SIG-M5 treated with dmso at 0.1 percent for 504 hours (cell line): ENCODE measurements at regions not wholly inside any gene's neighbourhood (a gene's known extent, or its start where the extent isn't known, plus 50 kb on each side); places are given as distances from the start of the nearest gene placed in this dataset.

Source experiments
- DNase-seq: peaks from one replicate; lab custom pipeline; 2025; ENCODE audit not compliant: unreplicated experiment; lab: John Stamatoyannopoulos, UW

DNA sequence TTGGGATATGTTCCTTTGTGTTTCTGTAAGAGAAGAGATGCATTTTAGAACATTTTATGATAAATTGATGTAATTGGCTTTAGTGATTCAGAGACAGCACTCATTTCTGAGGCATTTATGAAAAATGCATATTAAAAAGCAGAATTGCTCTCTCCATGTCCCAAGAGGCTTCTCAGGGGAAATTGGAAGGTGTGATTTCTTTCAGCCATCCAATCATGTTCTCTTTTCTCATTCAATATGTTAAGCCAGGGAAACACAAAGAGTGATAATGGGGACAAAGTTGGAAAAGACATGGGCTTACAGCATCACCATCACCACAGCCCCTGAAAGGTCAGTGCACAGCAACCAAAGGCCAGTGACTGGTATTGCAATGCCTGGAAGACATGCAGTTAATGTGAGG lies 129.9 kb upstream of the COL1A2 start:
- DNase-seq: no peak

- DNase-seq: no peak
Observed at GRCh38 chr7:94265456-94265855, 129.2 kb upstream of the COL1A2 start.

- DNase-seq: no peak
Observed at GRCh38 chr7:94266238-94266644, 128.5 kb upstream of the COL1A2 start.

DNA sequence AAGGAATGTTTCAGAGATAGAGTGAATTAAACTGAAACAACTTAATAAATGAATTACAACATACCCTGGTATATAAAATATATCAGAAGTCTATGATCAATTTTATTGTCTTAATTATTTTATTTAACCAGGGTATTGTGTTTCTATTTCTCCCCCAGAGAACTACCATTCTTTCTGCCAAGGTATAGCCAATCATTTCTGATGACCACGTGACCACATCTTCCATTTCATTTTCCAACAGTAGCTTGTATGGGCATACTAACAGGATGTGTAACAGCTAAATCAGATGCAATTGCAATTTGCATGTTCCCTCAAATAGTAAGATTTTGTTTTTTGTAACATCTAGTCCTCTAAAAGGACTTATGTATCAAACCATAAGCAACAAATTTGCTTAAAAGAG lies 123.9 kb upstream of the COL1A2 start:
- DNase-seq: no peak

- DNase-seq: no peak
Observed at GRCh38 chr7:94272821-94273583, 121.7 kb upstream of the COL1A2 start.

DNA sequence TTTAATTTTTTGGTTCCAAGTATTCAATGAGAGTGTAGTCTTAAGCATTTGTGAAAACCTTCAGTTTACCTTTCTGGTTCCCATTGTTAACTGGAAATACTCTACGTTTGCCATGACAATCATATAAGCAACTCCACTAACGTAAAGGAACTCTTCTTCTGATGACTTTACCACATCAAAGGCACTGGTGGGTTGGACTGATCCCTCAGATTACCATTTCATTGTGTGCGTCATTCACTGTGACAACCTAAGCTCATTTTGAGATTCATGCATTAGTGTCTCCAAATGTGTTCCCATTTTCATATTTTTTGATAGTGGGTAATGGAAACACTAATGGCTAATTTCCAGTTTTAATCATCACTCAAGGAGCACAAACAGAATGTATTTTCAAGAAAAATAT lies 119.9 kb upstream of the COL1A2 start:
- DNase-seq: no peak

DNA sequence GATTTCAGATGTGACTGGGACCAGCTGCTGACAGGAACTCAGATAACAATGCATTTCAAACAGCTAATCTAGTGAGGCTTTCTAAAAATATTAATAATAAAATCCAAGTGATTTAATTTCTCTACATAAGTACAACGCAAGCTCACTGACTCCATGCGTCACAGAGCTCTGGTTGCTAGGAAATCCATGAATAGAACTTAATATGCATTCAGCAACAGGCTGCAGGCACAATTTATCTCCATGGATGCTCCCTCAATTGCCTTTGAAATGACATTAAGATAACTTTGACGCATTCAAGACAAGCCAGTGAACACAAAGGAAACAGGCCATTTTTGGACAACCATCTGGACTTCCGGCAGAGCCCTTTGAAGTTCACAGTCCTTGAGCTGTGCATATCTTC lies 118.7 kb upstream of the COL1A2 start:
- DNase-seq: no peak

- DNase-seq: peak; percentile 10
Observed at GRCh38 chr7:94276795-94277194, 117.9 kb upstream of the COL1A2 start.

DNA sequence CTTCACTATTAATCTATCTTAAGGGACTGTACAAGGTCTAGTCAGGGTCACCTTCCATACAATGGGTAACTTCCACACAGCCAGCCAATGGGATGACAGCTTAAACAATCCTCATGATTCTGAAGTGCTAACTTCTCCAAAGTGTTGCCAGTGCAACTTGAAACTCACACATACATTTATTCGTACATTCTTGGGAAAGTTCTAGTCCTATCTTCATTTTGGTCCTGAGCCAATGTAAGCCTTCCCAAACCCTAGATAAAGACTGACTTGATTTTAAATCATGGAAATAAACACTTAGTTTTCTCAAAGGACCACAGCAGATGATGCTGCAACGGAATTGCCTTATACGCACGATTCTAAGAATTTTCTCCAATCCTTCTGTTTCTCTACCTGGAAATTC lies 117.5 kb upstream of the COL1A2 start:
- DNase-seq: no peak

GRCh38 chr7:94280851-94281250 lies 113.8 kb upstream of the COL1A2 start:
- no peak for DNase-seq

- no peak for DNase-seq
Observed at GRCh38 chr7:94284104-94284503, 110.6 kb upstream of the COL1A2 start.

- DNase-seq: no peak
Observed at GRCh38 chr7:94286111-94286510, 108.6 kb upstream of the COL1A2 start.

GRCh38 chr7:94288096-94288495 lies 106.6 kb upstream of the COL1A2 start:
- DNase-seq: no peak

GRCh38 chr7:94289071-94289470 lies 105.6 kb upstream of the COL1A2 start:
- DNase-seq: peak; percentile 26

DNA sequence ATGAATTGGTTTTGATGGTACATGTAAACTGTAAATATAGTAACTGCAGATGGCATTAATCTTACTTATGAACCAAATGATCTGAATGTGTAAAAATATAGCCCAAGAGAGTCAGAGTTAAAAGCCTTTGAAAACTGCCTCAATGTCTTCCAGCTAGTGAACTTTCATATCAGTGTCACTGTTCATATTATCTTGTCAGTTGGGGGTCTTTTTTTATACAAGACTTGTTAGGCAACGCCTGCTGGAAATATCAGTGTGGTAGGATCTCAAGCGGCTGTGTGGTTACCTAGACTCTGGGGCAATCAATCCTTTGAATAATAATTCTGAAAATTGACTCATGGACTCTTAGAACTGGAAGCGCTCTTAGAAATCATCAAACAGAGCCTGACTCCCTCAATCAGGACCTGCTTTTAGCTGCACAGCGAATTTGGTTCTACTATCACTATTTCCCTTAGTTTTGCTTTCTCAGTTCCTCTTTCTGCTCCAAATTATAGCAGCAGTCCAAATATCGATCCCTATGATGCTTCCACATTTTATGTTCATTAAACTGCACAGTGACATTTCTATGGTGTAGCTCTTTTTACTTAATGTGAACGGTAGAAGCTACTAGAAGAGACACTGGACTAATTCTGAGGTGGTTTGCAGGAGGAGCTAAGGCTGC lies 100.1 kb upstream of the COL1A2 start:
- DNase-seq: peak; percentile 43

DNA sequence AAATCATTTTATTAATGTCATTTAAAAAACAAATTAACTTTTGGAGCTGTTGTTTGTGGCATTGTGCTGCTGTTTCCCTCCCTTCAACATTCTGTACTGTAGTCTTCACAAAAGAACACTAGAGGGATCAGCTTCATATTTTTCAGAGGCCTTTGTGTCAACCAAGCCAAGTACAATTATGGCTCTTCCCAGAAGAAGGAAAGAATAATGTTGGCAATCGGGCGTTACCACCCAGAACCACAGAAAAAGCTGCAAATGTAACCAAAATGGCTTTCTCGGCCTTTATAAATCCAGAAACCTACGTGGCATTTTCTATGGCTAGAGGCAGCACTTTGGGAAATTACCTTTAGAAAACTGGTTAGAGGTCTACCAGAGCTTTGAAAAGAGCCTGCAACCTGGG lies 98.8 kb upstream of the COL1A2 start:
- peak; percentile 9 for DNase-seq

DNA sequence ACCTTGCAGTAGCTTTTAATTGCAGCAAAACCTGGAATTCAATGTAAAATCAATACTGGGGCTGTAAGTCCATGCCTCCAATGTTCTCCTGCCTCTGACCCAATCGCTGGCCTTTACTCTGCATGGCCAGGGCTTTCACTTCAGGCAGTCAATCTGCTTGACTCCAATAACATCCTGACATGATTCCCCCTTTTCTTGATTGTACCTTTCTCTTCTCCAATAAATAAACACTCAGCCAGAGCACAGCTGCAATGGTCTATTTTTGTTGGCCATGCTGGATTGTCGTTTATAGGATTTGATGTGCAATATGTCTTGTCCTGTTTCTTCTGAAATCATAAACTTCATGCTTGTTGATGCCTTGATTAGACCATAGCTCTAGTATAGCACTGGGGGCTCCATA lies 97.8 kb upstream of the COL1A2 start:
- no peak for DNase-seq

- DNase-seq: no peak
Observed at GRCh38 chr7:94297397-94297838, 97.3 kb upstream of the COL1A2 start.

GRCh38 chr7:94298943-94299342 lies 95.8 kb upstream of the COL1A2 start:
- DNase-seq: no peak

DNA sequence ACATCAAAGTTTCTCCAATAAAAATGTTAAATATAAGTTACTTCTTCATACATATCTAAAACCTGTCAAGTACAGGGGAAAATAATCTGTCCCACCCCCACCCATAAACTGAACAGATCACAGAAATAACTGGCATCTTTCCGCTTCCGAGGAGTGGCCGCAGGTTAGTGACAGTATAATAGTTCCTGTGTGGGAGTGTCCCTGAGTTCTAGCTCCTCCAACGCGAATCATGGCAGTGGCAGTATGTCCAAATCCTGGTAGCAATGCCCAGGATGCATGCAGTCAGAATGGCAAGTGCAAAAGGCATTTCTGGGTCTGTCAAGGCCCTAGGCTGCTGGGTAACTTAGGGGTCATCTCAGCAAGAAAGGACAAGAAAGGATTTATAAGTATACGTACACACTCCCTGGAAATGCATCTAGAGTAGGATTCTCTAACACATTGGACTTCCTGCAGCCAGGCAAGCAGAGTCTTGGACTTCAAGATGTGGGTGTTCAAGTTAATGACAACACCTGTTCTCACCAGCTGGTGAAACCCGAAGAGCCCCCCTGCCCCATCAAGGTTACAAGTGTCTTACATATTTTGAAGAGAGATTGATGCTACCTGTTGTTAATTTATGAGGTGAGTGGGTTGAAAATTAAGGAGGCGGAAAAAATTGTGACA lies 94.4 kb upstream of the COL1A2 start:
- DNase-seq: no peak

DNA sequence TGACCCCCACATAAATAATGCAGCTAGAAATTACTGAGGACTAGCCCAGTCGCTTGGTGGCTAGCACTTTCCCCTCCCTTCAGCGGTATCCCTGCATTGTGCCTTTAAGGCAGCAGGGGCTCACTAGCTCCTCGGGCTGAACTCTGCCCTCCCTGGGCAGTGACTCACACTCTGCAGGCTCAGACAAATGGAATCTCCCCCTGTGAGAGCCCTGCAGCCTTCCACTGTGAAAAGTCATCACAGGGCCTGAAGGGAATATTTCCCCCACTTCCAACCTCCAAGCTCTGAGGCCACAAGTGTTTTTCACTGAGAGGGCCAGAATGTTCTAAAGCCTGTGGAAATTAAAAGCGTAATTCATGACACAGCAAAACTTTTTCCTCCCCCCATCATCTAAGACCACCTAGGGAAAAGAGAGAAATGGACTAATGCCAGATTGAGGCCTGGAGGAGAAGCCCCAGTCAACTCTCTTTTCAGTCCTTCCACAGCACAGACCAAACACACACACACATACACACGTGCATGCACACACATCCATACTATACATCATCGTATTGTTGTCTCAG lies 93.6 kb upstream of the COL1A2 start:
- DNase-seq: no peak

DNA sequence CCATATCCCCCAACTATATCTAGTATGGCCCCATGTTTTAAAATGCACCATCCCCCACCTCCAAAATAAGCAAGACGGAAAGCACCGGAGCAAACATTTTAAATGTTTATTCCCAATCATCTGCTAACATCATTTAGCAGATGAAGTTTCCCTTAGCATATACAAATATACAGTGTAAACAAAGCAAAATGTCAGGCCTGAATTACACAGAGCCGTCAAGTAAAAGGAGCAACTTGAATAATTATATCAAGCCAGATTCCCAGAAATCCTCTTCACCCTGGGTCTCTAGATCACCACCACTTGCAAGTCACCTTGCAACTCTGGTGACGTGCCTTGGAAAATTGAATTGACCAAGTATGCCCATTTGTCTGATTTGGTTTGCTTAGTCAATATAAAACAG lies 91.6 kb upstream of the COL1A2 start:
- no peak for DNase-seq
